Trophoblast cell (in vitro differentiated cells and primary cell): ENCODE measurements at regions not wholly inside any gene's neighbourhood (a gene's known extent, or its start where the extent isn't known, plus 50 kb on each side); places are given as distances from the start of the nearest gene placed in this dataset.

ENCODE experiments used
- DNase-seq, 2 donors: peaks; one replicate each; pipeline ENCODE4 v3.0.0-alpha.2; 2016
- H2AFZ ChIP-seq: 2 replicates; pipeline ENCODE4 v1.6.1; 2013; ENCODE audit warnings: low read length, moderate library complexity, mild to moderate bottlenecking; ENCODE audit not compliant: insufficient read depth, poor library complexity
- H2AK5ac ChIP-seq: 2 replicates; pipeline ENCODE4 v1.6.1; 2013; ENCODE audit warnings: mild to moderate bottlenecking, low read length
- H2BK120ac ChIP-seq: 2 replicates; pipeline ENCODE4 v1.6.1; 2013; ENCODE audit warnings: low read length, mild to moderate bottlenecking, moderate library complexity; ENCODE audit not compliant: insufficient read depth, poor library complexity
- H2BK12ac ChIP-seq: 2 replicates; pipeline ENCODE4 v1.6.1; 2013; ENCODE audit warnings: mild to moderate bottlenecking, low read length, moderate library complexity
- H2BK5ac ChIP-seq: 2 replicates; pipeline ENCODE4 v1.6.1; 2013; ENCODE audit warnings: low read length, low read depth, moderate library complexity, mild to moderate bottlenecking; ENCODE audit not compliant: poor library complexity
- H3K14ac ChIP-seq: 2 replicates; pipeline ENCODE4 v1.6.1; 2013; ENCODE audit warnings: mild to moderate bottlenecking, low read length
- H3K18ac ChIP-seq: 2 replicates; pipeline ENCODE4 v1.6.1; 2013; ENCODE audit warnings: mild to moderate bottlenecking, low read length
- H3K23ac ChIP-seq: 2 replicates; pipeline ENCODE4 v1.6.1; 2013; ENCODE audit warnings: low read length
- H3K27ac ChIP-seq: 2 replicates; pipeline ENCODE4 v1.5.1; 2013; ENCODE audit warnings: low read depth, mild to moderate bottlenecking, inconsistent platforms, low read length, moderate library complexity
- H3K27me3 ChIP-seq: 2 replicates; pipeline ENCODE4 v1.6.1; 2013; ENCODE audit warnings: inconsistent platforms, mild to moderate bottlenecking, low read length, moderate library complexity; ENCODE audit not compliant: insufficient read depth
- H3K36me3 ChIP-seq, 2 experiments: 1 replicate in 1 of 2; 2 replicates in 1 of 2; pipeline ENCODE4 v1.6.1; 2013; ENCODE audit warnings: low read length in 2 of 2, mild to moderate bottlenecking in 2 of 2, moderate library complexity in 1 of 2; ENCODE audit not compliant: insufficient read depth in 2 of 2, control insufficient read depth in 1 of 2
- H3K4ac ChIP-seq: 2 replicates; pipeline ENCODE4 v1.6.1; 2013; ENCODE audit warnings: low read depth, mild to moderate bottlenecking, low read length, moderate library complexity
- H3K4me1 ChIP-seq, 2 experiments: 1 replicate in 1 of 2; 2 replicates in 1 of 2; pipeline ENCODE4 v1.6.1; 2013; ENCODE audit warnings: low read length in 2 of 2, mild to moderate bottlenecking in 2 of 2, moderate library complexity in 1 of 2; ENCODE audit not compliant: insufficient read depth in 2 of 2, control insufficient read depth in 1 of 2
- H3K4me2 ChIP-seq: 2 replicates; pipeline ENCODE4 v1.6.1; 2013; ENCODE audit warnings: inconsistent platforms, mild to moderate bottlenecking, low read length, moderate library complexity
- H3K4me3 ChIP-seq: 2 replicates; pipeline ENCODE4 v1.5.1; 2013; ENCODE audit warnings: mild to moderate bottlenecking, low read depth, low read length, inconsistent platforms
- H3K79me1 ChIP-seq: one replicate; pipeline ENCODE4 v1.6.1; 2013; ENCODE audit warnings: low read length
- H3K79me2 ChIP-seq: 2 replicates; pipeline ENCODE4 v1.6.1; 2013; ENCODE audit warnings: low read length, mild to moderate bottlenecking; ENCODE audit not compliant: control insufficient read depth, insufficient read depth, poor library complexity
- H3K9ac ChIP-seq: 2 replicates; pipeline ENCODE4 v1.6.1; 2013; ENCODE audit warnings: mild to moderate bottlenecking, low read length
- H3K9me3 ChIP-seq: 2 replicates; pipeline ENCODE4 v1.6.1; 2013; ENCODE audit warnings: low read depth, mild to moderate bottlenecking, control low read depth, inconsistent platforms, low read length; ENCODE audit not compliant: insufficient read depth
- H4K12ac ChIP-seq: 2 replicates; pipeline ENCODE4 v1.6.1; 2013; ENCODE audit warnings: low read depth, mild to moderate bottlenecking, low read length, moderate library complexity
- H4K8ac ChIP-seq: 2 replicates; pipeline ENCODE4 v1.6.1; 2013; ENCODE audit warnings: low read depth, mild to moderate bottlenecking, low read length, moderate library complexity
- H4K91ac ChIP-seq: one replicate; pipeline ENCODE4 v1.6.1; 2013; ENCODE audit warnings: low read depth, mild to moderate bottlenecking, low read length, moderate library complexity
- WGBS: extraction: QIAGEN DNeasy Blood & Tissue Kit; methylation state at CpG from one replicate; pipeline ENCODE4 v1.1.7; 2013; ENCODE audit warnings: missing lambda C conversion rate; ENCODE audit not compliant: insufficient read length, insufficient coverage; ENCODE audit errors: extremely low coverage; 5-methylcytosine and 5-hydroxymethylcytosine counted together

DNA sequence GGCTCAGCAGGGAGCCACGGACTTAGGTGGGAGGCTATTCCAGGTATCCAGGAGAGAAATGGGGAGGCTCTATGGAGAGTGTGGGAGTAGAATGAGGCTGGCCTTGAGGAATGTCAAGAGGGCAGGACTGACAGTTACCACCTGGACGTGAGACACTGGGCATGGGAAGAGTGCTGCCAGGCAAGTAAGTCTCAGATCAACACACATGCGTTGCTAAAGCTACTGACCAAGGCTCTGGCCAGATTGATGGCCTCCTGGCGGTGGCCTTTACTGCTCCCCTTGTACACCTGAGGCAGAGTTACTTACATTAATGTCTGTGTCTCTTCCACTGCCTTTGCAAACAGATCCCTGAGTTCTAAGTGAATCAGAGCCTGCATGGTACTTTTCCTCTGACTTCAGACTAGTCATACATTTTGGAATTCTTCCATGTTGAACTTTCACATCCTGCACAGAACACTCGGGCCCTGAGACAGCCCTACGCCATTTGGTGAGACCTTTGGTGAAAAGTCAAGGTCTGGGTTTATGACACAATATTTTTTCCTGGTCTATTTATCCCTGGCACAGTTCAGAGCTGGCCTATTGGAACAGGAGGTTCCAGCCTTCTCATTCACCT lies 398.8 kb upstream of the TRIB2 start:
- Histone ChIP-seq H2BK120ac (no peak overlapping the region), H3K4me3 (no peak overlapping the region), H3K9ac (no peak overlapping the region), H3K4ac (no peak overlapping the region), H3K4me2 (no peak overlapping the region), H3K4me1 (peaks cover 4 to 5% of the 10 kb centered on the region in 2 experiments), H2BK5ac (no peak overlapping the region), H3K18ac (no peak overlapping the region), H2AK5ac (no peak overlapping the region), H3K27ac (peak overlapping the region; percentile 18), H3K79me2 (no peaks in the 10 kb centered on the region), H3K9me3 (no peaks in the 10 kb centered on the region), H4K12ac (no peak overlapping the region), H4K91ac (no peak overlapping the region), H2AFZ (no peak overlapping the region), H4K8ac (no peak overlapping the region), H3K14ac (peak overlapping the region; percentile 16), H3K36me3 (no peaks in the 10 kb centered on the region), H3K79me1 (no peaks in the 10 kb centered on the region), H2BK12ac (peak overlapping the region; percentile 7), H3K23ac (no peak overlapping the region), H3K27me3 (no peaks in the 10 kb centered on the region)
- no CpG with 5 or more reads among the region's 6 CpGs for WGBS
- peak; percentile 69 to 70 for DNase-seq

GRCh38 chr2:12318427-12319057 lies 398.2 kb upstream of the TRIB2 start:
- H2BK120ac ChIP-seq = no peak overlapping the region
- H3K27me3 ChIP-seq = no peaks in the 10 kb centered on the region
- no peak overlapping the region for H2BK12ac ChIP-seq
- peak overlapping the region; percentile 18 for H3K27ac ChIP-seq
- H3K9me3 ChIP-seq = no peaks in the 10 kb centered on the region
- WGBS = no CpG with 5 or more reads among the region's 8 CpGs
- no peak overlapping the region for H2AFZ ChIP-seq
- H3K4ac ChIP-seq = no peak overlapping the region
- H3K4me2 ChIP-seq = no peak overlapping the region
- no peak overlapping the region for H4K8ac ChIP-seq
- H3K14ac ChIP-seq = no peak overlapping the region
- H3K4me1 ChIP-seq = peaks cover 4 to 5% of the 10 kb centered on the region in 2 experiments
- no peak overlapping the region for H4K12ac ChIP-seq
- no peak overlapping the region for H3K23ac ChIP-seq
- no peak overlapping the region for H3K9ac ChIP-seq
- no peak overlapping the region for H2BK5ac ChIP-seq
- no peaks in the 10 kb centered on the region for H3K79me2 ChIP-seq
- no peaks in the 10 kb centered on the region for H3K79me1 ChIP-seq
- H3K18ac ChIP-seq = no peak overlapping the region
- H4K91ac ChIP-seq = no peak overlapping the region
- no peak overlapping the region for H2AK5ac ChIP-seq
- peak; percentile 81 to 84 for DNase-seq
- H3K4me3 ChIP-seq = no peak overlapping the region
- no peaks in the 10 kb centered on the region for H3K36me3 ChIP-seq

GRCh38 chr2:12320027-12320734 lies 396.6 kb upstream of the TRIB2 start:
- Histone ChIP-seq H3K9ac (no peak overlapping the region), H4K8ac (no peak overlapping the region), H3K18ac (no peak overlapping the region), H3K23ac (no peak overlapping the region), H2AFZ (no peak overlapping the region), H3K14ac (no peak overlapping the region), H3K9me3 (no peaks in the 10 kb centered on the region), H3K27me3 (no peaks in the 10 kb centered on the region), H3K27ac (no peak overlapping the region), H2BK5ac (no peak overlapping the region), H2BK120ac (no peak overlapping the region), H3K4me3 (no peak overlapping the region), H2AK5ac (no peak overlapping the region), H3K79me2 (no peaks in the 10 kb centered on the region), H3K4ac (no peak overlapping the region), H4K91ac (no peak overlapping the region), H3K79me1 (no peaks in the 10 kb centered on the region), H3K4me2 (no peak overlapping the region), H3K36me3 (no peaks in the 10 kb centered on the region), H4K12ac (no peak overlapping the region), H3K4me1 (peaks cover 4 to 5% of the 10 kb centered on the region in 2 experiments), H2BK12ac (no peak overlapping the region)
- DNase-seq = no peak
- no CpG with 5 or more reads among the region's 7 CpGs for WGBS

- DNase-seq = peak; percentile 44 to 52
- Histone ChIP-seq H3K4me1 (peaks cover 5 to 6% of the 10 kb centered on the region in 2 experiments), H3K9ac (no peak overlapping the region), H2AK5ac (no peak overlapping the region), H4K12ac (no peak overlapping the region), H3K14ac (no peak overlapping the region), H3K18ac (no peak overlapping the region), H2BK120ac (no peak overlapping the region), H3K27ac (no peak overlapping the region), H3K79me2 (no peaks in the 10 kb centered on the region), H3K9me3 (no peaks in the 10 kb centered on the region), H3K4me3 (no peak overlapping the region), H2BK12ac (no peak overlapping the region), H4K91ac (no peak overlapping the region), H3K4me2 (no peak overlapping the region), H2AFZ (no peak overlapping the region), H3K36me3 (no peaks in the 10 kb centered on the region), H3K79me1 (no peaks in the 10 kb centered on the region), H3K27me3 (no peaks in the 10 kb centered on the region), H2BK5ac (no peak overlapping the region), H4K8ac (no peak overlapping the region), H3K23ac (no peak overlapping the region), H3K4ac (no peak overlapping the region)
- no CpG with 5 or more reads among the region's 7 CpGs for WGBS
Measured at GRCh38 chr2:12320991-12321641, 395.6 kb upstream of the TRIB2 start.
